ENCODE measurements at regions not wholly inside any gene's neighbourhood (a gene's known extent, or its start where the extent isn't known, plus 50 kb on each side); places are given as distances from the start of the nearest gene placed in this dataset.

- TF ChIP-seq ARID4B (CRISPR knock-in tag; IDR thresholded peaks at IDR 0.05; ENCODE audit: borderline replicate concordance) = no peak
Observed at GRCh38 chr6:6438286-6438685, 117.8 kb upstream of the F13A1 start (continued).

GRCh38 chr6:6439778-6440177 lies 119.3 kb upstream of the F13A1 start:
- H3K9me3 Mint-ChIP-seq = peaks cover 17% of the 10 kb centered on the region
- no peaks in the 10 kb centered on the region; the same call in 1 of the 2 replicates for H3K27me3 Mint-ChIP-seq (ENCODE audit: low read depth)
- no peak for DNase-seq (ENCODE audit: low spot score)
- POLR2A ChIA-PET = no interaction called here
- H3K36me3 Mint-ChIP-seq = no peaks in the 10 kb centered on the region
- no peak overlapping the region for H3K27ac Mint-ChIP-seq
- H3K4me3 Mint-ChIP-seq = no peak overlapping the region
- CTCF ChIA-PET = no interaction called here
- TF ChIP-seq CREM (CRISPR knock-in tag; IDR thresholded peaks at IDR 0.05) (no peak), JUN (CRISPR knock-in tag; IDR thresholded peaks at IDR 0.05) (no peak), ZNF121 (CRISPR knock-in tag; IDR thresholded peaks at IDR 0.05) (no peak), MXD4 (CRISPR knock-in tag; IDR thresholded peaks at IDR 0.05; ENCODE audit: borderline replicate concordance) (no peak), ARID4B (CRISPR knock-in tag; IDR thresholded peaks at IDR 0.05; ENCODE audit: borderline replicate concordance) (no peak), TCF7 (CRISPR knock-in tag; IDR thresholded peaks at IDR 0.05; ENCODE audit: low read depth) (no peak), RELA (CRISPR knock-in tag; IDR thresholded peaks at IDR 0.05; ENCODE audit: borderline replicate concordance) (no peak)
- TF ChIP-seq, protein P1, sequence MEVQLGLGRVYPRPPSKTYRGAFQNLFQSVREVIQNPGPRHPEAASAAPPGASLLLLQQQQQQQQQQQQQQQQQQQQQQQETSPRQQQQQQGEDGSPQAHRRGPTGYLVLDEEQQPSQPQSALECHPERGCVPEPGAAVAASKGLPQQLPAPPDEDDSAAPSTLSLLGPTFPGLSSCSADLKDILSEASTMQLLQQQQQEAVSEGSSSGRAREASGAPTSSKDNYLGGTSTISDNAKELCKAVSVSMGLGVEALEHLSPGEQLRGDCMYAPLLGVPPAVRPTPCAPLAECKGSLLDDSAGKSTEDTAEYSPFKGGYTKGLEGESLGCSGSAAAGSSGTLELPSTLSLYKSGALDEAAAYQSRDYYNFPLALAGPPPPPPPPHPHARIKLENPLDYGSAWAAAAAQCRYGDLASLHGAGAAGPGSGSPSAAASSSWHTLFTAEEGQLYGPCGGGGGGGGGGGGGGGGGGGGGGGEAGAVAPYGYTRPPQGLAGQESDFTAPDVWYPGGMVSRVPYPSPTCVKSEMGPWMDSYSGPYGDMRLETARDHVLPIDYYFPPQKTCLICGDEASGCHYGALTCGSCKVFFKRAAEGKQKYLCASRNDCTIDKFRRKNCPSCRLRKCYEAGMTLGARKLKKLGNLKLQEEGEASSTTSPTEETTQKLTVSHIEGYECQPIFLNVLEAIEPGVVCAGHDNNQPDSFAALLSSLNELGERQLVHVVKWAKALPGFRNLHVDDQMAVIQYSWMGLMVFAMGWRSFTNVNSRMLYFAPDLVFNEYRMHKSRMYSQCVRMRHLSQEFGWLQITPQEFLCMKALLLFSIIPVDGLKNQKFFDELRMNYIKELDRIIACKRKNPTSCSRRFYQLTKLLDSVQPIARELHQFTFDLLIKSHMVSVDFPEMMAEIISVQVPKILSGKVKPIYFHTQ (CRISPR knock-in tag; IDR thresholded peaks at IDR 0.05) = no peak
- TF ChIP-seq, protein P2, sequence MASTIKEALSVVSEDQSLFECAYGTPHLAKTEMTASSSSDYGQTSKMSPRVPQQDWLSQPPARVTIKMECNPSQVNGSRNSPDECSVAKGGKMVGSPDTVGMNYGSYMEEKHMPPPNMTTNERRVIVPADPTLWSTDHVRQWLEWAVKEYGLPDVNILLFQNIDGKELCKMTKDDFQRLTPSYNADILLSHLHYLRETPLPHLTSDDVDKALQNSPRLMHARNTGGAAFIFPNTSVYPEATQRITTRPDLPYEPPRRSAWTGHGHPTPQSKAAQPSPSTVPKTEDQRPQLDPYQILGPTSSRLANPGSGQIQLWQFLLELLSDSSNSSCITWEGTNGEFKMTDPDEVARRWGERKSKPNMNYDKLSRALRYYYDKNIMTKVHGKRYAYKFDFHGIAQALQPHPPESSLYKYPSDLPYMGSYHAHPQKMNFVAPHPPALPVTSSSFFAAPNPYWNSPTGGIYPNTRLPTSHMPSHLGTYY (CRISPR knock-in tag; IDR thresholded peaks at IDR 0.05) = no peak
- TF ChIP-seq, protein P3, sequence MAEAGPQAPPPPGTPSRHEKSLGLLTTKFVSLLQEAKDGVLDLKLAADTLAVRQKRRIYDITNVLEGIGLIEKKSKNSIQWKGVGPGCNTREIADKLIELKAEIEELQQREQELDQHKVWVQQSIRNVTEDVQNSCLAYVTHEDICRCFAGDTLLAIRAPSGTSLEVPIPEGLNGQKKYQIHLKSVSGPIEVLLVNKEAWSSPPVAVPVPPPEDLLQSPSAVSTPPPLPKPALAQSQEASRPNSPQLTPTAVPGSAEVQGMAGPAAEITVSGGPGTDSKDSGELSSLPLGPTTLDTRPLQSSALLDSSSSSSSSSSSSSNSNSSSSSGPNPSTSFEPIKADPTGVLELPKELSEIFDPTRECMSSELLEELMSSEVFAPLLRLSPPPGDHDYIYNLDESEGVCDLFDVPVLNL (CRISPR knock-in tag; IDR thresholded peaks at IDR 0.05; ENCODE audit: borderline replicate concordance, low read depth) = no peak
- no peak for ATAC-seq
- H3K4me1 Mint-ChIP-seq = no peaks in the 10 kb centered on the region
